GM23338 (cell line): ENCODE measurements at regions not wholly inside any gene's neighbourhood (a gene's known extent, or its start where the extent isn't known, plus 50 kb on each side); places are given as distances from the start of the nearest gene placed in this dataset.

ENCODE experiments used
- ATAC-seq: fragments of 200-7000 bp; cut with Tn5 transposase; 3 replicates; pipeline ENCODE4 v1.9.1; 2020
- DNase-seq: peaks from one replicate; pipeline ENCODE4 v3.0.0-alpha.2; 2015; ENCODE audit warnings: low spot score
- H2AFZ ChIP-seq: fragments of 200-600 bp; sonication (generic); 2 replicates; pipeline ENCODE4 v1.8.0; 2016; ENCODE audit warnings: antibody characterized with exemption, mild to moderate bottlenecking, moderate library complexity
- H3F3A ChIP-seq: fragments of 200-600 bp; sonication (generic); replicated peaks from 2 replicates; pipeline ENCODE4 v1.8.0; 2017; ENCODE audit warnings: antibody characterized with exemption, mixed run types, low read depth
- H3K27ac ChIP-seq: fragments of 200-600 bp; sonication (generic); 2 replicates; pipeline ENCODE4 v1.6.1; 2016; ENCODE audit warnings: low read depth
- H3K27me3 ChIP-seq: fragments of 200-600 bp; sonication (generic); 2 replicates; pipeline ENCODE4 v1.8.0; 2016; ENCODE audit warnings: mild to moderate bottlenecking, mixed run types, moderate library complexity; ENCODE audit not compliant: insufficient read depth
- H3K36me3 ChIP-seq: fragments of 200-600 bp; sonication (generic); 2 replicates; pipeline ENCODE4 v1.8.0; 2016; ENCODE audit warnings: mild to moderate bottlenecking; ENCODE audit not compliant: insufficient read depth
- H3K4me1 ChIP-seq: fragments of 200-600 bp; sonication (generic); 2 replicates; pipeline ENCODE4 v1.8.0; 2016; ENCODE audit warnings: mild to moderate bottlenecking, moderate library complexity; ENCODE audit not compliant: insufficient read depth
- H3K4me2 ChIP-seq: fragments of 200-600 bp; sonication (generic); 2 replicates; pipeline ENCODE4 v1.7.1; 2017; ENCODE audit warnings: mixed run types
- H3K4me3 ChIP-seq: fragments of 200-600 bp; sonication (generic); 2 replicates; pipeline ENCODE4 v1.6.1; 2016; ENCODE audit warnings: mixed run types
- H3K79me2 ChIP-seq: fragments of 200-600 bp; sonication (generic); replicated peaks from 2 replicates; pipeline ENCODE4 v1.8.0; 2017; ENCODE audit warnings: mild to moderate bottlenecking; ENCODE audit not compliant: insufficient read depth
- H3K9me2 ChIP-seq: fragments of 200-600 bp; sonication (generic); 2 replicates; pipeline ENCODE4 v1.8.0; 2017; ENCODE audit not compliant: insufficient read depth
- H4K20me1 ChIP-seq: fragments of 200-600 bp; sonication (generic); replicated peaks from 2 replicates; pipeline ENCODE4 v1.8.0; 2017; ENCODE audit warnings: mild to moderate bottlenecking; ENCODE audit not compliant: insufficient read depth
- H3K27ac Mint-ChIP-seq: 2 replicates; pipeline ENCODE4 v1.8.0; 2020; ENCODE audit warnings: inconsistent platforms, mild to moderate bottlenecking, moderate library complexity, mixed read lengths
- H3K27me3 Mint-ChIP-seq: 3 replicates; pipeline ENCODE4 v1.8.0; 2022; ENCODE audit warnings: low read depth, mild to moderate bottlenecking, moderate library complexity, mixed read lengths, inconsistent platforms; ENCODE audit not compliant: insufficient read depth, poor library complexity
- H3K36me3 Mint-ChIP-seq: 3 replicates; pipeline ENCODE4 v1.8.0; 2021; ENCODE audit warnings: low read depth, mild to moderate bottlenecking, inconsistent platforms, moderate library complexity, mixed read lengths
- H3K4me1 Mint-ChIP-seq: 3 replicates; pipeline ENCODE4 v1.8.0; 2020; ENCODE audit warnings: mild to moderate bottlenecking, inconsistent platforms, mixed read lengths
- H3K4me3 Mint-ChIP-seq: 3 replicates; pipeline ENCODE4 v1.8.0; 2021; ENCODE audit warnings: moderate library complexity, mild to moderate bottlenecking, inconsistent platforms, mixed read lengths
- H3K9me3 Mint-ChIP-seq: 3 replicates; pipeline ENCODE4 v1.8.0; 2020; ENCODE audit warnings: moderate library complexity, mild to moderate bottlenecking, inconsistent platforms, mixed read lengths
- CREB1 ChIP-seq: fragments of 250-450 bp; sonication (Bioruptor Pico); IDR thresholded peaks from 2 replicates; pipeline ENCODE4 v1.5.0; 2020; ENCODE audit warnings: low read depth, mild to moderate bottlenecking, moderate library complexity
- EZH2 ChIP-seq: fragments of 200-600 bp; sonication (generic); IDR thresholded peaks from one replicate; pipeline ENCODE4 v1.8.0; 2017; ENCODE audit warnings: antibody characterized with exemption, mild to moderate bottlenecking, low read depth; ENCODE audit not compliant: unreplicated experiment
- EZH2phosphoT487 ChIP-seq: fragments of 200-600 bp; sonication (generic); IDR thresholded peaks from one replicate; pipeline ENCODE4 v1.8.1; 2018; ENCODE audit warnings: antibody characterized with exemption; ENCODE audit not compliant: unreplicated experiment
- JUNB ChIP-seq: IDR thresholded peaks from one replicate; pipeline ENCODE4 v1.6.1; 2016; ENCODE audit warnings: antibody characterized with exemption; ENCODE audit not compliant: unreplicated experiment
- NANOG ChIP-seq: IDR thresholded peaks from 2 replicates; pipeline ENCODE4 v1.6.1; 2016; ENCODE audit warnings: antibody characterized with exemption, borderline replicate concordance
- POLR2AphosphoS5 ChIP-seq: IDR thresholded peaks from 2 replicates; pipeline ENCODE4 v1.6.1; 2016; ENCODE audit warnings: antibody characterized with exemption, low read depth
- STAT1 ChIP-seq: IDR thresholded peaks from one replicate; pipeline ENCODE4 v1.6.1; 2016; ENCODE audit warnings: antibody characterized with exemption; ENCODE audit not compliant: unreplicated experiment
- ZNF114 ChIP-seq: fragments of 250-450 bp; sonication (Bioruptor Pico); IDR thresholded peaks from 2 replicates; pipeline ENCODE4 v1.5.0; 2020; ENCODE audit warnings: mild to moderate bottlenecking, moderate library complexity
- ZNF331 ChIP-seq: fragments of 250-450 bp; sonication (Bioruptor Pico); IDR thresholded peaks from 2 replicates; pipeline ENCODE4 v1.5.0; 2020; ENCODE audit warnings: low read depth, mild to moderate bottlenecking, moderate library complexity
- TF ChIP-seq, protein P1 (sequence below): IDR thresholded peaks from one replicate; pipeline ENCODE4 v1.6.1; 2018; ENCODE audit warnings: antibody characterized with exemption; ENCODE audit not compliant: unreplicated experiment
- TF ChIP-seq, protein P2 (sequence below): fragments of 250-450 bp; sonication (Bioruptor Pico); IDR thresholded peaks from 2 replicates; pipeline ENCODE4 v1.5.0; 2020; ENCODE audit warnings: mild to moderate bottlenecking, moderate library complexity
- TF ChIP-seq, protein P3 (sequence below): IDR thresholded peaks from 2 replicates; pipeline ENCODE4 v1.6.1; 2016; ENCODE audit warnings: antibody characterized with exemption
- TF ChIP-seq, protein P4 (sequence below), 2 experiments: fragments of 200-600 bp in 1 of 2; sonication (generic) in 1 of 2; conservative IDR thresholded peaks; 2 replicates each; pipeline versions ENCODE4 v1.5.1 to v1.6.1; 2016 to 2017; ENCODE audit warnings: antibody characterized with exemption in 2 of 2, low read depth in 2 of 2, mild to moderate bottlenecking in 2 of 2, moderate library complexity in 1 of 2

DNA sequence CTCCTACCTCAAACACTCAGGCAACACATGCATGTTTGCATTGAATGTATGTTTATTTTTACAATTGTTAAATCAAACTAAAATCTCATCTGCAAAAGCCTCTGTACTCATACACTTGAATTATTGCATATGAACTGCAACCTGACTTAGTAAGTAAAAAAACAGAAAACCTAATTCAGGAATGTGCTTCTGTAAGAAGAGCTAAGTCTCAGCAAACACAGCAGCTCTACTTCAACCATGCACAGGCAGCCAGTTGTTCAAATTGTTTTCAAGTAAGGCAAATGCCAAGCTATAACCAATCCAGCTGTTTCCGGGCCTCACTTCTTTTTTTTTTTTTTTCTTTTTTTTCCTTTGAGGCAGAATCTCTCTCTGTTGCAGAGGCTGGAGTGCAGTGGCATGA is 93.5 kb upstream of the MALRD1 start:
- no peaks in the 10 kb centered on the region; the same call in none of the 3 replicates for H3K9me3 Mint-ChIP-seq
- H3K36me3 ChIP-seq: no peaks in the 10 kb centered on the region
- H4K20me1 ChIP-seq: no peaks in the 10 kb centered on the region
- no peak overlapping the region for H3K4me3 ChIP-seq
- H3K27ac Mint-ChIP-seq: no peak overlapping the region
- H3K4me2 ChIP-seq: no peak overlapping the region
- TF ChIP-seq, protein P1, sequence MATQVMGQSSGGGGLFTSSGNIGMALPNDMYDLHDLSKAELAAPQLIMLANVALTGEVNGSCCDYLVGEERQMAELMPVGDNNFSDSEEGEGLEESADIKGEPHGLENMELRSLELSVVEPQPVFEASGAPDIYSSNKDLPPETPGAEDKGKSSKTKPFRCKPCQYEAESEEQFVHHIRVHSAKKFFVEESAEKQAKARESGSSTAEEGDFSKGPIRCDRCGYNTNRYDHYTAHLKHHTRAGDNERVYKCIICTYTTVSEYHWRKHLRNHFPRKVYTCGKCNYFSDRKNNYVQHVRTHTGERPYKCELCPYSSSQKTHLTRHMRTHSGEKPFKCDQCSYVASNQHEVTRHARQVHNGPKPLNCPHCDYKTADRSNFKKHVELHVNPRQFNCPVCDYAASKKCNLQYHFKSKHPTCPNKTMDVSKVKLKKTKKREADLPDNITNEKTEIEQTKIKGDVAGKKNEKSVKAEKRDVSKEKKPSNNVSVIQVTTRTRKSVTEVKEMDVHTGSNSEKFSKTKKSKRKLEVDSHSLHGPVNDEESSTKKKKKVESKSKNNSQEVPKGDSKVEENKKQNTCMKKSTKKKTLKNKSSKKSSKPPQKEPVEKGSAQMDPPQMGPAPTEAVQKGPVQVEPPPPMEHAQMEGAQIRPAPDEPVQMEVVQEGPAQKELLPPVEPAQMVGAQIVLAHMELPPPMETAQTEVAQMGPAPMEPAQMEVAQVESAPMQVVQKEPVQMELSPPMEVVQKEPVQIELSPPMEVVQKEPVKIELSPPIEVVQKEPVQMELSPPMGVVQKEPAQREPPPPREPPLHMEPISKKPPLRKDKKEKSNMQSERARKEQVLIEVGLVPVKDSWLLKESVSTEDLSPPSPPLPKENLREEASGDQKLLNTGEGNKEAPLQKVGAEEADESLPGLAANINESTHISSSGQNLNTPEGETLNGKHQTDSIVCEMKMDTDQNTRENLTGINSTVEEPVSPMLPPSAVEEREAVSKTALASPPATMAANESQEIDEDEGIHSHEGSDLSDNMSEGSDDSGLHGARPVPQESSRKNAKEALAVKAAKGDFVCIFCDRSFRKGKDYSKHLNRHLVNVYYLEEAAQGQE: no peak
- TF ChIP-seq, protein P2, sequence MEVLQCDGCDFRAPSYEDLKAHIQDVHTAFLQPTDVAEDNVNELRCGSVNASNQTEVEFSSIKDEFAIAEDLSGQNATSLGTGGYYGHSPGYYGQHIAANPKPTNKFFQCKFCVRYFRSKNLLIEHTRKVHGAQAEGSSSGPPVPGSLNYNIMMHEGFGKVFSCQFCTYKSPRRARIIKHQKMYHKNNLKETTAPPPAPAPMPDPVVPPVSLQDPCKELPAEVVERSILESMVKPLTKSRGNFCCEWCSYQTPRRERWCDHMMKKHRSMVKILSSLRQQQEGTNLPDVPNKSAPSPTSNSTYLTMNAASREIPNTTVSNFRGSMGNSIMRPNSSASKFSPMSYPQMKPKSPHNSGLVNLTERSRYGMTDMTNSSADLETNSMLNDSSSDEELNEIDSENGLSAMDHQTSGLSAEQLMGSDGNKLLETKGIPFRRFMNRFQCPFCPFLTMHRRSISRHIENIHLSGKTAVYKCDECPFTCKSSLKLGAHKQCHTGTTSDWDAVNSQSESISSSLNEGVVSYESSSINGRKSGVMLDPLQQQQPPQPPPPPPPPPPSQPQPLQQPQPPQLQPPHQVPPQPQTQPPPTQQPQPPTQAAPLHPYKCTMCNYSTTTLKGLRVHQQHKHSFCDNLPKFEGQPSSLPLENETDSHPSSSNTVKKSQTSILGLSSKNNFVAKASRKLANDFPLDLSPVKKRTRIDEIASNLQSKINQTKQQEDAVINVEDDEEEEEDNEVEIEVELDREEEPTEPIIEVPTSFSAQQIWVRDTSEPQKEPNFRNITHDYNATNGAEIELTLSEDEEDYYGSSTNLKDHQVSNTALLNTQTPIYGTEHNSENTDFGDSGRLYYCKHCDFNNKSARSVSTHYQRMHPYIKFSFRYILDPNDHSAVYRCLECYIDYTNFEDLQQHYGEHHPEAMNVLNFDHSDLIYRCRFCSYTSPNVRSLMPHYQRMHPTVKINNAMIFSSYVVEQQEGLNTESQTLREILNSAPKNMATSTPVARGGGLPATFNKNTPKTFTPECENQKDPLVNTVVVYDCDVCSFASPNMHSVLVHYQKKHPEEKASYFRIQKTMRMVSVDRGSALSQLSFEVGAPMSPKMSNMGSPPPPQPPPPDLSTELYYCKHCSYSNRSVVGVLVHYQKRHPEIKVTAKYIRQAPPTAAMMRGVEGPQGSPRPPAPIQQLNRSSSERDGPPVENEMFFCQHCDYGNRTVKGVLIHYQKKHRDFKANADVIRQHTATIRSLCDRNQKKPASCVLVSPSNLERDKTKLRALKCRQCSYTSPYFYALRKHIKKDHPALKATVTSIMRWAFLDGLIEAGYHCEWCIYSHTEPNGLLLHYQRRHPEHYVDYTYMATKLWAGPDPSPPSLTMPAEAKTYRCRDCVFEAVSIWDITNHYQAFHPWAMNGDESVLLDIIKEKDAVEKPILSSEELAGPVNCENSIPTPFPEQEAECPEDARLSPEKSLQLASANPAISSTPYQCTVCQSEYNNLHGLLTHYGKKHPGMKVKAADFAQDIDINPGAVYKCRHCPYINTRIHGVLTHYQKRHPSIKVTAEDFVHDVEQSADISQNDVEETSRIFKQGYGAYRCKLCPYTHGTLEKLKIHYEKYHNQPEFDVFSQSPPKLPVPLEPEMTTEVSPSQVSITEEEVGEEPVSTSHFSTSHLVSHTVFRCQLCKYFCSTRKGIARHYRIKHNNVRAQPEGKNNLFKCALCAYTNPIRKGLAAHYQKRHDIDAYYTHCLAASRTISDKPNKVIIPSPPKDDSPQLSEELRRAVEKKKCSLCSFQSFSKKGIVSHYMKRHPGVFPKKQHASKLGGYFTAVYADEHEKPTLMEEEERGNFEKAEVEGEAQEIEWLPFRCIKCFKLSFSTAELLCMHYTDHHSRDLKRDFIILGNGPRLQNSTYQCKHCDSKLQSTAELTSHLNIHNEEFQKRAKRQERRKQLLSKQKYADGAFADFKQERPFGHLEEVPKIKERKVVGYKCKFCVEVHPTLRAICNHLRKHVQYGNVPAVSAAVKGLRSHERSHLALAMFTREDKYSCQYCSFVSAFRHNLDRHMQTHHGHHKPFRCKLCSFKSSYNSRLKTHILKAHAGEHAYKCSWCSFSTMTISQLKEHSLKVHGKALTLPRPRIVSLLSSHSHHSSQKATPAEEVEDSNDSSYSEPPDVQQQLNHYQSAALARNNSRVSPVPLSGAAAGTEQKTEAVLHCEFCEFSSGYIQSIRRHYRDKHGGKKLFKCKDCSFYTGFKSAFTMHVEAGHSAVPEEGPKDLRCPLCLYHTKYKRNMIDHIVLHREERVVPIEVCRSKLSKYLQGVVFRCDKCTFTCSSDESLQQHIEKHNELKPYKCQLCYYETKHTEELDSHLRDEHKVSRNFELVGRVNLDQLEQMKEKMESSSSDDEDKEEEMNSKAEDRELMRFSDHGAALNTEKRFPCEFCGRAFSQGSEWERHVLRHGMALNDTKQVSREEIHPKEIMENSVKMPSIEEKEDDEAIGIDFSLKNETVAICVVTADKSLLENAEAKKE: no peak
- TF ChIP-seq CREB1 (CRISPR knock-in tag) (no peak), EZH2phosphoT487 (no peak), JUNB (no peak), ZNF331 (CRISPR knock-in tag) (no peak), STAT1 (no peak), NANOG (no peak), EZH2 (no peak), POLR2AphosphoS5 (no peak), ZNF114 (CRISPR knock-in tag) (no peak)
- TF ChIP-seq, protein P3, sequence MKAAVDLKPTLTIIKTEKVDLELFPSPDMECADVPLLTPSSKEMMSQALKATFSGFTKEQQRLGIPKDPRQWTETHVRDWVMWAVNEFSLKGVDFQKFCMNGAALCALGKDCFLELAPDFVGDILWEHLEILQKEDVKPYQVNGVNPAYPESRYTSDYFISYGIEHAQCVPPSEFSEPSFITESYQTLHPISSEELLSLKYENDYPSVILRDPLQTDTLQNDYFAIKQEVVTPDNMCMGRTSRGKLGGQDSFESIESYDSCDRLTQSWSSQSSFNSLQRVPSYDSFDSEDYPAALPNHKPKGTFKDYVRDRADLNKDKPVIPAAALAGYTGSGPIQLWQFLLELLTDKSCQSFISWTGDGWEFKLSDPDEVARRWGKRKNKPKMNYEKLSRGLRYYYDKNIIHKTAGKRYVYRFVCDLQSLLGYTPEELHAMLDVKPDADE: no peak
- TF ChIP-seq, protein P4, sequence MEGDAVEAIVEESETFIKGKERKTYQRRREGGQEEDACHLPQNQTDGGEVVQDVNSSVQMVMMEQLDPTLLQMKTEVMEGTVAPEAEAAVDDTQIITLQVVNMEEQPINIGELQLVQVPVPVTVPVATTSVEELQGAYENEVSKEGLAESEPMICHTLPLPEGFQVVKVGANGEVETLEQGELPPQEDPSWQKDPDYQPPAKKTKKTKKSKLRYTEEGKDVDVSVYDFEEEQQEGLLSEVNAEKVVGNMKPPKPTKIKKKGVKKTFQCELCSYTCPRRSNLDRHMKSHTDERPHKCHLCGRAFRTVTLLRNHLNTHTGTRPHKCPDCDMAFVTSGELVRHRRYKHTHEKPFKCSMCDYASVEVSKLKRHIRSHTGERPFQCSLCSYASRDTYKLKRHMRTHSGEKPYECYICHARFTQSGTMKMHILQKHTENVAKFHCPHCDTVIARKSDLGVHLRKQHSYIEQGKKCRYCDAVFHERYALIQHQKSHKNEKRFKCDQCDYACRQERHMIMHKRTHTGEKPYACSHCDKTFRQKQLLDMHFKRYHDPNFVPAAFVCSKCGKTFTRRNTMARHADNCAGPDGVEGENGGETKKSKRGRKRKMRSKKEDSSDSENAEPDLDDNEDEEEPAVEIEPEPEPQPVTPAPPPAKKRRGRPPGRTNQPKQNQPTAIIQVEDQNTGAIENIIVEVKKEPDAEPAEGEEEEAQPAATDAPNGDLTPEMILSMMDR (conservative IDR thresholded peaks at IDR 0.05; ENCODE audit: low read depth in 2 of 2): no peak
- DNase-seq (no peak), ATAC-seq (no peak)
- peaks cover 3% of the 10 kb centered on the region; the same call in 1 of the 2 replicates for H3K9me2 ChIP-seq
- no peaks in the 10 kb centered on the region for H3K4me1 ChIP-seq
- no peak overlapping the region for H3K4me3 Mint-ChIP-seq
- H3K27ac ChIP-seq: no peak overlapping the region
- no peaks in the 10 kb centered on the region for H3K79me2 ChIP-seq
- no peaks in the 10 kb centered on the region for H3K4me1 Mint-ChIP-seq
- H2AFZ ChIP-seq: no peak overlapping the region
- H3F3A ChIP-seq: no peaks in the 10 kb centered on the region
- no peaks in the 10 kb centered on the region for H3K36me3 Mint-ChIP-seq
- no peaks in the 10 kb centered on the region for H3K27me3 Mint-ChIP-seq
- H3K27me3 ChIP-seq: no peaks in the 10 kb centered on the region
